IMR-90 (cell line): ENCODE measurements at regions not wholly inside any gene's neighbourhood (a gene's known extent, or its start where the extent isn't known, plus 50 kb on each side); places are given as distances from the start of the nearest gene placed in this dataset.
A peak's percentile ranks its signal among the peaks of the same experiment; 100 is the strongest.

ENCODE experiments used
- ATAC-seq: fragments of 200-7000 bp; cut with Tn5 transposase; 2 replicates; pipeline ENCODE4 v1.9.1; 2020; ENCODE audit warnings: low read depth, mild to moderate bottlenecking, moderate library complexity
- BruUV-seq: library from RNA; stranded (reverse); fragments of 400-500 nt; replicated peaks from 2 replicates; lab custom pipeline; 2021; lab: Mats Ljungman, UMichigan
- CTCF ChIA-PET: fragments of 300-600 bp; formaldehyde crosslinking; extraction: SDS; loops from one replicate; lab custom pipeline; 2021; ENCODE audit warnings: antibody characterized with exemption; lab: Yijun Ruan, JAX
- POLR2A ChIA-PET: fragments of 300-600 bp; sonication (Branson Sonifier 250); formaldehyde crosslinking; loops from one replicate; lab custom pipeline; 2022; ENCODE audit warnings: antibody characterized with exemption; ENCODE audit not compliant: unreplicated experiment; lab: Charles Lee
- DNase-seq: peaks from one replicate; pipeline ENCODE4 v3.0.0; 2013
- H2AFZ ChIP-seq: replicated peaks from 2 replicates; pipeline ENCODE3; 2013; ENCODE audit warnings: low read length, mild to moderate bottlenecking; ENCODE audit not compliant: poor library complexity
- H2AK5ac ChIP-seq: 2 replicates; pipeline ENCODE4 v1.6.1; 2013; ENCODE audit warnings: low read depth, low read length, inconsistent platforms
- H2AK9ac ChIP-seq: replicated peaks from 2 replicates; pipeline ENCODE3; 2013; ENCODE audit warnings: mild to moderate bottlenecking, low read depth, low read length, moderate library complexity; ENCODE audit not compliant: poor library complexity
- H2BK120ac ChIP-seq: 2 replicates; pipeline ENCODE4 v1.6.1; 2013; ENCODE audit warnings: low read depth, low read length, inconsistent platforms
- H2BK15ac ChIP-seq: 3 replicates; pipeline ENCODE4 v1.6.1; 2013; ENCODE audit warnings: low read depth, low read length, inconsistent platforms
- H2BK20ac ChIP-seq: 2 replicates; pipeline ENCODE4 v1.6.1; 2013; ENCODE audit warnings: low read depth, mild to moderate bottlenecking, inconsistent platforms, low read length, moderate library complexity
- H2BK5ac ChIP-seq: 2 replicates; pipeline ENCODE4 v1.6.1; 2013; ENCODE audit warnings: mild to moderate bottlenecking, low read depth, low read length, inconsistent platforms; ENCODE audit not compliant: poor library complexity, severe bottlenecking
- H3K14ac ChIP-seq: replicated peaks from 2 replicates; pipeline ENCODE4 v1.6.1; 2013; ENCODE audit warnings: low read depth, low read length, inconsistent platforms
- H3K18ac ChIP-seq: 2 replicates; pipeline ENCODE4 v1.6.1; 2013; ENCODE audit warnings: low read depth, low read length, control low read depth
- H3K23ac ChIP-seq: 2 replicates; pipeline ENCODE4 v1.6.1; 2013; ENCODE audit warnings: low read depth, low read length, inconsistent platforms
- H3K27ac ChIP-seq: 2 replicates; pipeline ENCODE4 v1.5.1; 2013; ENCODE audit warnings: mild to moderate bottlenecking, control low read depth, low read length; ENCODE audit not compliant: insufficient read depth
- H3K27me3 ChIP-seq: 2 replicates; pipeline ENCODE4 v1.6.1; 2013; ENCODE audit warnings: low read length; ENCODE audit not compliant: control insufficient read depth, insufficient read depth
- H3K36me3 ChIP-seq: 2 replicates; pipeline ENCODE4 v1.6.1; 2013; ENCODE audit warnings: low read length, mixed read lengths; ENCODE audit not compliant: control insufficient read depth, insufficient read depth
- H3K4ac ChIP-seq: 2 replicates; pipeline ENCODE4 v1.6.1; 2013; ENCODE audit warnings: low read depth, low read length, inconsistent platforms
- H3K4me1 ChIP-seq: 2 replicates; pipeline ENCODE4 v1.6.1; 2013; ENCODE audit warnings: low read length, mixed read lengths; ENCODE audit not compliant: control insufficient read depth, insufficient read depth
- H3K4me2 ChIP-seq: 2 replicates; pipeline ENCODE4 v1.6.1; 2013; ENCODE audit warnings: low read depth, mild to moderate bottlenecking, control low read depth, low read length, moderate library complexity
- H3K4me3 ChIP-seq: 2 replicates; pipeline ENCODE4 v1.5.1; 2013; ENCODE audit warnings: low read depth, mild to moderate bottlenecking, control low read depth, low read length, moderate library complexity; ENCODE audit not compliant: insufficient read depth
- H3K56ac ChIP-seq: 2 replicates; pipeline ENCODE4 v1.6.1; 2013; ENCODE audit warnings: low read length, inconsistent platforms; ENCODE audit not compliant: insufficient read depth; ENCODE audit errors: extremely low read depth
- H3K79me1 ChIP-seq, 2 experiments: 2 replicates each; pipeline ENCODE4 v1.6.1; 2013; ENCODE audit warnings: low read length in 2 of 2, inconsistent platforms in 1 of 2, low read depth in 1 of 2
- H3K9ac ChIP-seq: 2 replicates; pipeline ENCODE4 v1.6.1; 2013; ENCODE audit warnings: low read depth, low read length, control low read depth
- H3K9me1 ChIP-seq: 2 replicates; pipeline ENCODE4 v1.6.1; 2013; ENCODE audit warnings: low read length, inconsistent platforms; ENCODE audit not compliant: insufficient read depth
- H3K9me3 ChIP-seq: 2 replicates; pipeline ENCODE4 v1.6.1; 2013; ENCODE audit warnings: low read length; ENCODE audit not compliant: control insufficient read depth, insufficient read depth
- H4K20me1 ChIP-seq: 2 replicates; pipeline ENCODE4 v1.6.1; 2013; ENCODE audit warnings: low read length, inconsistent platforms; ENCODE audit not compliant: insufficient read depth
- H4K5ac ChIP-seq: 2 replicates; pipeline ENCODE4 v1.6.1; 2013; ENCODE audit warnings: mild to moderate bottlenecking, low read depth, low read length, control low read depth
- H4K8ac ChIP-seq, 2 experiments: 2 replicates each; pipeline ENCODE4 v1.6.1; 2013; ENCODE audit warnings: low read depth in 2 of 2, low read length in 2 of 2, control low read depth in 1 of 2, inconsistent platforms in 1 of 2
- H4K91ac ChIP-seq: 2 replicates; pipeline ENCODE4 v1.6.1; 2013; ENCODE audit warnings: low read depth, low read length, inconsistent platforms; ENCODE audit not compliant: insufficient read depth
- FOS ChIP-seq: fragments of 150-350 bp; IDR thresholded peaks from 2 replicates; pipeline ENCODE4 v1.6.1; 2016; ENCODE audit warnings: low read depth, low read length
- MAZ ChIP-seq: IDR thresholded peaks from 2 replicates; pipeline ENCODE4 v1.6.1; 2012; ENCODE audit warnings: low read depth, mild to moderate bottlenecking, low read length, improper control_type of control experiment, moderate library complexity, borderline replicate concordance
- WGBS, 2 experiments: methylation state at CpG; one replicate each; pipeline versions ENCODE4 v1.1.5 to v1.1.7; 2013; ENCODE audit warnings: missing lambda C conversion rate in 2 of 2; ENCODE audit not compliant: insufficient read length in 1 of 2; ENCODE audit errors: extremely low coverage in 2 of 2; 5-methylcytosine and 5-hydroxymethylcytosine counted together
- dilution Hi-C: fragments of 300-500 bp; cut with HindIII; formaldehyde crosslinking; loops from one replicate; pipeline ENCODE4 v1.14.3; 2018; ENCODE audit warnings: low sequenced_read_pairs; ENCODE audit not compliant: unreplicated experiment
- in situ Hi-C: fragments of 300-500 bp; cut with MboI; formaldehyde crosslinking; loops from 3 replicates; pipeline ENCODE4 v1.14.3; 2019; ENCODE audit warnings: low sequenced_read_pairs, inconsistent platforms, mixed read lengths
- intact Hi-C: fragments of 100-400 bp; cut with micrococcal nuclease; formaldehyde crosslinking; loops from 2 replicates; pipeline ENCODE4 v1.10.0; 2022

DNA sequence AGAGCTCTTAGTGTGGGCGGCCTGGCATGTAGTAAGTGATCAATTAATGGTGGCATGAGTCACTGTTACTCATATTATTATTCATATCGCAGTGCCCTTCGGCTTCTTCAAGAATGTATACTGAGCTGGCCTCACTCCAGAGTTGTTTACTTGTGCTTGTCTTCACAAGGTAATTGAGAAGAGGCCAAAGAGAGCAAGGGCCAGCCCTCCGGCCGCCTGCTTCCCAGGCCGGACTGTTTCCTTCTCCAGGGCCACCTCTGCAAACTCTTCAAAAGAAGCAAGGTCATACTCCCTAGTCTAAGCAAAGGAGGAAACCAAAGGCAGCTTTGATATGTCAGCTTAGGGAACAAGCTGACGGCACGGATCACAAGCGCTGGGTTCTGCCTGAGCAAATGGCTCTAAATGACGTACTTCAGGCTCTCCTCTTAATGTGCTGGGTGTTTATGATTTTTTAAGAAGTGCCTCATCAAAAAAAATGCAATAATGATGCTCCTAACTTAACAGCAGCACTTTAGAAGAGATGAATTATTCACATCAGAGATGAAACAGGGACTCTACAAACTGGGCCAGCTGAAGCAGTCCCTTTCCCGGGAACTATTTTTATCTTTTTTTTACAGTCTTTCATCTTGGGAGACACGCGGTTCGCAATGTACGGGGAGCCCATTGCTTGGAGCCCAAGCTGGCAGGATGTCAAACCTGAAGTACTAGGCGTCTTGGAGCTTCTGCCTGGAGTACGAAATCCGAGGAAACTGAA, 65.6 kb upstream of the DLK1 start:
- TF ChIP-seq FOS = peak; percentile 64
- TF ChIP-seq MAZ = no peak
- peak; percentile 86 for DNase-seq
- Histone ChIP-seq H3K14ac (no peak overlapping the region), H4K91ac (no peak overlapping the region), H4K20me1 (peaks cover 4% of the 10 kb centered on the region; the same call in 1 of the 2 replicates), H3K18ac (peak overlapping the region; percentile 1; the same call in 1 of the 2 replicates), H3K9me1 (no peaks in the 10 kb centered on the region; the same call in 1 of the 2 replicates), H2AFZ (peak overlapping the region; percentile 29), H4K8ac (no peak overlapping the region), H2BK120ac (no peak overlapping the region), H3K4me3 (no peak overlapping the region), H3K27me3 (peaks cover 19% of the 10 kb centered on the region; the same call in 1 of the 2 replicates), H2AK5ac (0 out of 2 replicates have a peak overlapping the region, but pooled peaks have one; percentile 20), H3K9ac (no peak overlapping the region), H3K4ac (no peak overlapping the region), H3K4me2 (peak overlapping the region; percentile 1; the same call in 1 of the 2 replicates), H2AK9ac (no peak overlapping the region), H2BK20ac (no peak overlapping the region), H2BK5ac (no peak overlapping the region), H3K23ac (no peak overlapping the region; the same call in 1 of the 2 replicates), H3K4me1 (peaks cover 12% of the 10 kb centered on the region), H3K9me3 (no peaks in the 10 kb centered on the region), H4K5ac (no peak overlapping the region; the same call in 1 of the 2 replicates), H3K27ac (peak overlapping the region; percentile 64; the same call in 1 of the 2 replicates), H3K36me3 (no peaks in the 10 kb centered on the region), H2BK15ac (no peak overlapping the region), H3K56ac (no peak overlapping the region), H3K79me1 (no peaks in the 10 kb centered on the region)
- CTCF ChIA-PET = interaction anchor here (0.9 kb wide), 1 partner anchor 49 kb away, joined by 4 read pairs; no protein-coding TSS in a partner anchor
- BruUV-seq = no TSS peak
- 8% methylated on average over 7 of the region's 18 CpGs; no CpG with 5 or more reads in 1 of the 2 experiments for WGBS, 2 experiments
- dilution Hi-C loops (no loop called here), in situ Hi-C loops (loop anchor here (5.0 kb wide), 1 partner anchor 166 kb away; the partner anchor contains the start of gene MEG3), intact Hi-C loops (loop anchor here (5.0 kb wide), 2 partner anchors 181 to 576 kb away; no protein-coding TSS in a partner anchor)
- POLR2A ChIA-PET = no interaction called here
- peak; percentile 53 for ATAC-seq
